ENCODE measurements at regions not wholly inside any gene's neighbourhood (a gene's known extent, or its start where the extent isn't known, plus 50 kb on each side); places are given as distances from the start of the nearest gene placed in this dataset.

DNA sequence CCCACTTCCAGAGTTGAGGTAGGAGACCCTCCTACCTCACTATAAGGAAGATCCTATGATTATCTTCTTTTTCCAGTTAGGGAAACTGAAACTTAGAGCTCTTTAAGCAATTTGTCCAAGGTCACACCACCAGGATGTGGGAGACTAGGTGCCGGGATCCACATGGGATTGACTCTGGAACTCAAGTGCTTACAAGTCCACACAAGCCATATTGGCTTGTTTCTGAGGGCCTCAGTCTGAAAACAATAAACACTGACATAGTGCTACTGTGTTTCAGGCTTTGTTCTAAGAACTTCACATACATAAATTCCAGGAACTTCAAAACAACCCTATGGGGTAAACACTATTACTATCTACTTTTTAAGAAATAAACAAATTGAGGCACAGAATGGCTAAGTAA is 481.3 kb downstream of the ZSWIM6 start:
- TF ChIP-seq ZFP3 (CRISPR knock-in tag; IDR thresholded peaks at IDR 0.05) (no peak), PPARA (CRISPR knock-in tag; IDR thresholded peaks at IDR 0.05; ENCODE audit: borderline replicate concordance) (no peak), ZNF8 (CRISPR knock-in tag; IDR thresholded peaks at IDR 0.05) (no peak), ZFP30 (CRISPR knock-in tag; IDR thresholded peaks at IDR 0.05) (no peak), ZNF565 (CRISPR knock-in tag; conservative IDR thresholded peaks at IDR 0.05; ENCODE audit: low read depth) (no peak)
- TF ChIP-seq, protein P1, sequence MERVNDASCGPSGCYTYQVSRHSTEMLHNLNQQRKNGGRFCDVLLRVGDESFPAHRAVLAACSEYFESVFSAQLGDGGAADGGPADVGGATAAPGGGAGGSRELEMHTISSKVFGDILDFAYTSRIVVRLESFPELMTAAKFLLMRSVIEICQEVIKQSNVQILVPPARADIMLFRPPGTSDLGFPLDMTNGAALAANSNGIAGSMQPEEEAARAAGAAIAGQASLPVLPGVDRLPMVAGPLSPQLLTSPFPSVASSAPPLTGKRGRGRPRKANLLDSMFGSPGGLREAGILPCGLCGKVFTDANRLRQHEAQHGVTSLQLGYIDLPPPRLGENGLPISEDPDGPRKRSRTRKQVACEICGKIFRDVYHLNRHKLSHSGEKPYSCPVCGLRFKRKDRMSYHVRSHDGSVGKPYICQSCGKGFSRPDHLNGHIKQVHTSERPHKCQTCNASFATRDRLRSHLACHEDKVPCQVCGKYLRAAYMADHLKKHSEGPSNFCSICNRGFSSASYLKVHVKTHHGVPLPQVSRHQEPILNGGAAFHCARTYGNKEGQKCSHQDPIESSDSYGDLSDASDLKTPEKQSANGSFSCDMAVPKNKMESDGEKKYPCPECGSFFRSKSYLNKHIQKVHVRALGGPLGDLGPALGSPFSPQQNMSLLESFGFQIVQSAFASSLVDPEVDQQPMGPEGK (CRISPR knock-in tag; IDR thresholded peaks at IDR 0.05; ENCODE audit: borderline replicate concordance) = no peak
